ENCODE measurements at regions not wholly inside any gene's neighbourhood (a gene's known extent, or its start where the extent isn't known, plus 50 kb on each side); places are given as distances from the start of the nearest gene placed in this dataset.

DNA sequence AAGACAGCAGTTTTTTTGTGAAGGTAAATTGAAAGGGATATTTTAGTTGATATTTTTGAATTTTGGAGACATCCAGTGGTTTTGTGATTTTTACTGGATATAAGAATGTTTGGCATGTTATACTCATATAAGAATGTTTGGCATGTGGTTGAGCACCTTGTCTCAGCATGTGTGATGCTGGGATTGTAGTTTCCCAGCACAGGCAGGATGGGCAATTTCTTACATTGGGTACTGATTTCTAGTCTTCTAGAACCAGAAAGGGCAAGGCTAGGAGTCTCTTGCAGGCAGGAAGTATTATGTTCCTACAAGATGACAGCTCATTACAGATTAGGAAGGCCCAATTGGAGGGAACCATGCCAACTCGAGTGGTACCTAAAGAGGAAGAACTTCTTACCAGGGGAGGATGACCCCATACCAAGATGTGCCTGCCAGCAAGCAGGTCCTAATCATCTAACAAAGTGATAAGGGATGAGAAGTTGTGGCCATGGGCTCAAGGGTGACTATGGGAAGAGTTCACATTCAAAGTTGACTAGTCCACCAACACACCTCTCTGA, 377.8 kb downstream of the UTRN start:
- TF ChIP-seq EP300 (IDR thresholded peaks at IDR 0.05; ENCODE audit: borderline replicate concordance): no peak
- TF ChIP-seq, protein P1, sequence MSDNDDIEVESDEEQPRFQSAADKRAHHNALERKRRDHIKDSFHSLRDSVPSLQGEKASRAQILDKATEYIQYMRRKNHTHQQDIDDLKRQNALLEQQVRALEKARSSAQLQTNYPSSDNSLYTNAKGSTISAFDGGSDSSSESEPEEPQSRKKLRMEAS (IDR thresholded peaks at IDR 0.05): no peak
